T-cell (primary cell): ENCODE measurements at regions not wholly inside any gene's neighbourhood (a gene's known extent, or its start where the extent isn't known, plus 50 kb on each side); places are given as distances from the start of the nearest gene placed in this dataset.

ENCODE experiments used
- ATAC-seq, 4 experiments: fragments of 200-7000 bp in 3 of 4; fragments of 150-1000 bp in 1 of 4; cut with Tn5 transposase; replicated peaks in 1 of 4; 1 replicate in 3 of 4; 2 replicates in 1 of 4; pipeline ENCODE4 v1.10.0; 2021; ENCODE audit warnings: moderate library complexity in 3 of 4, mild to moderate bottlenecking in 2 of 4, moderate number of reproducible peaks in 1 of 4
- CTCF ChIA-PET, 2 donors: fragments of 300-600 bp; sonication (Branson Sonifier 250); formaldehyde crosslinking; loops; one replicate each; lab custom pipeline; 2022; ENCODE audit warnings: antibody characterized with exemption in 2 of 2; lab: Charles Lee
- POLR2A ChIA-PET, 2 donors: fragments of 300-600 bp; sonication (Branson Sonifier 250); formaldehyde crosslinking; loops; one replicate each; lab custom pipeline; 2022; ENCODE audit warnings: antibody characterized with exemption in 2 of 2; lab: Charles Lee
- DNase-seq, 35 experiments: peaks; one replicate each; pipeline versions ENCODE4 v3.0.0 to v3.0.0-alpha.2; 2013 to 2023
- H3K27ac ChIP-seq: one replicate; pipeline ENCODE4 v1.5.1; 2013; ENCODE audit warnings: low read length
- H3K27me3 ChIP-seq, 2 experiments: replicated peaks in 1 of 2; 1 replicate in 1 of 2; 2 replicates in 1 of 2; pipeline versions ENCODE4 v1.6.1 to v1.7.0; 2013; ENCODE audit warnings: low read length in 1 of 2, mixed read lengths in 1 of 2; ENCODE audit not compliant: control insufficient read depth in 2 of 2, insufficient read depth in 2 of 2; ENCODE audit errors: extremely low read depth in 1 of 2
- H3K36me3 ChIP-seq, 2 donors: 1 replicate in 1 of 2; 2 replicates in 1 of 2; pipeline versions ENCODE4 v1.6.1 to v1.7.0; 2013; ENCODE audit warnings: low read length in 1 of 2; ENCODE audit not compliant: control insufficient read depth in 2 of 2, insufficient read depth in 1 of 2; ENCODE audit errors: extremely low read depth in 1 of 2
- H3K4me1 ChIP-seq, 2 experiments: 1 replicate in 1 of 2; 2 replicates in 1 of 2; pipeline versions ENCODE4 v1.6.1 to v1.7.0; 2013; ENCODE audit warnings: low read length in 2 of 2, mixed read lengths in 1 of 2; ENCODE audit not compliant: insufficient read depth in 2 of 2, control insufficient read depth in 1 of 2; ENCODE audit errors: extremely low read depth in 1 of 2
- H3K4me3 ChIP-seq, 2 donors: 1 replicate in 1 of 2; 2 replicates in 1 of 2; pipeline versions ENCODE4 v1.5.1 to v1.7.0; 2013; ENCODE audit warnings: mild to moderate bottlenecking in 2 of 2, low read length in 1 of 2, moderate library complexity in 1 of 2; ENCODE audit not compliant: control insufficient read depth in 1 of 2; ENCODE audit errors: extremely low read depth in 1 of 2
- H3K9me3 ChIP-seq: 2 replicates; pipeline ENCODE4 v1.7.0; 2013
- H3K27ac Mint-ChIP-seq, 2 donors: one replicate each; pipeline ENCODE4 v1.8.0; 2020 to 2021; ENCODE audit warnings: mild to moderate bottlenecking in 2 of 2, mixed read lengths in 2 of 2
- H3K27me3 Mint-ChIP-seq, 2 donors: one replicate each; pipeline ENCODE4 v1.8.0; 2021 to 2022; ENCODE audit warnings: mixed read lengths in 2 of 2
- H3K36me3 Mint-ChIP-seq: one replicate; pipeline ENCODE4 v1.8.0; 2021; ENCODE audit warnings: mixed read lengths
- H3K4me1 Mint-ChIP-seq, 3 donors: one replicate each; pipeline ENCODE4 v1.8.0; 2020 to 2022; ENCODE audit warnings: mixed read lengths in 3 of 3, mild to moderate bottlenecking in 1 of 3
- H3K4me3 Mint-ChIP-seq, 3 donors: one replicate each; pipeline ENCODE4 v1.8.0; 2020 to 2022; ENCODE audit warnings: mild to moderate bottlenecking in 3 of 3, mixed read lengths in 3 of 3, moderate library complexity in 3 of 3
- H3K9me3 Mint-ChIP-seq, 3 donors: one replicate each; pipeline ENCODE4 v1.8.0; 2020 to 2022; ENCODE audit warnings: mixed read lengths in 3 of 3
- WGBS: methylation state at CpG from one replicate; pipeline ENCODE4 v1.1.5; 2013; ENCODE audit warnings: missing lambda C conversion rate; ENCODE audit not compliant: insufficient coverage; 5-methylcytosine and 5-hydroxymethylcytosine counted together

DNA sequence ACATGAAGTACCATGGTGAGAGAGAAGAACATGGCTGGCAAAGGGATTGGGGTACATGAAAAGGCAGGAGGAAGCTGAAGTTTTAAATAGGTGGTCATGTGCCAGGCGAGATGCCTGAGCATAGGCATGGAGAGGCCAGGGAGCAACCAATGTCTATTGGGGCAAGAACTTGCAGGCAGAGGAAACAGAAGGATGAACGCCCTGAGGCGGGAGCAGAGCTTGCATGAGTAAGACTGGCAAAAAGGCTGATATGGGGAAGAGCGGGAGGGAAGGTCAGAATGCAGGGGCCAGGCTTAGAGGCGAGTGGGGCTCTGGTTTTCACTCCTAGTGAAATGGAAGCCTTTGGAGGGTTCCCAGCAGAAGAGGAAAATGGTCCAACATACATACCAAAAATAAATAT is 52.5 kb upstream of the VSTM5 start:
- DNase-seq = no peak
- no peak overlapping the region for H3K27ac ChIP-seq
- no peaks in the 10 kb centered on the region for H3K36me3 ChIP-seq
- Mint-ChIP-seq H3K36me3 (no peaks in the 10 kb centered on the region), H3K27me3 (peaks cover 14 to 31% of the 10 kb centered on the region in 2 donors), H3K9me3 (no peaks in the 10 kb centered on the region), H3K4me1 (no peaks in the 10 kb centered on the region), H3K4me3 (no peak overlapping the region), H3K27ac (no peak overlapping the region)
- no peaks in the 10 kb centered on the region for H3K9me3 ChIP-seq
- CTCF ChIA-PET = interaction anchor here in 1 of 2 donors (0.6 kb wide), 1 partner anchor 672 kb away, joined by 4 read pairs; no protein-coding TSS in a partner anchor
- WGBS = 60% methylated on average over 2 of the region's 5 CpGs
- no peaks in the 10 kb centered on the region for H3K4me1 ChIP-seq
- peaks cover 0 to 9% of the 10 kb centered on the region in 2 experiments for H3K27me3 ChIP-seq
- no peak overlapping the region for H3K4me3 ChIP-seq
- ATAC-seq = no peak
- POLR2A ChIA-PET = no interaction called here

DNA sequence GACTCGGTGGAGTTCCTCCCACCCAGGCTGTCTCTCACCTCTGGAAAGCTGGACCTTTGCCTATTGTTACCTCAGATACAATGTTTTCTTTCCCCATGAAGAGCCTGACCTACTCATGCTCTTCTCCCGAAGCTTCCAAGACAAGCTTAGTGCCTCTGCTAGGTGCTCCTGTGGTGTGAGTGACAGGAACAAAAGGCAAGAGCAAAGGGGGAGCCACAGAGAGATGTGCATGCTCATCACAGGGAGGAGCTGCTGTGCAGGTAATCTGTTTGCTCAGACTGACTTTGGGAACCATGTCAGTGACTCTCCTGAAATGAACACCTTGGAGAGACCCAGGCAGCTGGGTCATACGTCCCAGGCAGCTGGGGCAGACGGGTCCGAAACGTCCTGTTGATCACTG is 53.6 kb upstream of the VSTM5 start:
- H3K27me3 ChIP-seq = peaks cover 0 to 9% of the 10 kb centered on the region in 2 experiments
- ChIA-PET POLR2A (no interaction called here), CTCF (no interaction called here)
- H3K27ac Mint-ChIP-seq = no peak overlapping the region
- DNase-seq (no peak), ATAC-seq (no peak)
- no peaks in the 10 kb centered on the region for H3K4me1 Mint-ChIP-seq
- H3K27me3 Mint-ChIP-seq = peaks cover 12 to 20% of the 10 kb centered on the region in 2 donors
- no peak overlapping the region for H3K4me3 ChIP-seq
- H3K36me3 ChIP-seq = no peaks in the 10 kb centered on the region
- no peaks in the 10 kb centered on the region for H3K4me1 ChIP-seq
- no peaks in the 10 kb centered on the region for H3K9me3 Mint-ChIP-seq
- H3K27ac ChIP-seq = no peak overlapping the region
- 0% methylated on average over 1 of the region's 6 CpGs for WGBS
- H3K9me3 ChIP-seq = no peaks in the 10 kb centered on the region
- no peak overlapping the region for H3K4me3 Mint-ChIP-seq
- no peaks in the 10 kb centered on the region for H3K36me3 Mint-ChIP-seq

- no peak overlapping the region for H3K27ac Mint-ChIP-seq
- H3K9me3 Mint-ChIP-seq = no peaks in the 10 kb centered on the region
- no peaks in the 10 kb centered on the region for H3K36me3 Mint-ChIP-seq
- H3K4me1 Mint-ChIP-seq = no peaks in the 10 kb centered on the region
- no peak overlapping the region for H3K4me3 ChIP-seq
- ChIA-PET CTCF (no interaction called here), POLR2A (no interaction called here)
- H3K27me3 Mint-ChIP-seq = peaks cover 11 to 19% of the 10 kb centered on the region in 2 donors
- H3K36me3 ChIP-seq = no peaks in the 10 kb centered on the region
- H3K4me1 ChIP-seq = no peaks in the 10 kb centered on the region
- no peaks in the 10 kb centered on the region for H3K9me3 ChIP-seq
- WGBS = no CpG with 5 or more reads among the region's 2 CpGs
- H3K27ac ChIP-seq = no peak overlapping the region
- DNase-seq = no peak
- H3K4me3 Mint-ChIP-seq = no peak overlapping the region
- no peak for ATAC-seq
- peaks cover 0 to 9% of the 10 kb centered on the region in 2 experiments for H3K27me3 ChIP-seq
Measured at GRCh38 chr11:93904716-93905115, 54.3 kb upstream of the VSTM5 start.

DNA sequence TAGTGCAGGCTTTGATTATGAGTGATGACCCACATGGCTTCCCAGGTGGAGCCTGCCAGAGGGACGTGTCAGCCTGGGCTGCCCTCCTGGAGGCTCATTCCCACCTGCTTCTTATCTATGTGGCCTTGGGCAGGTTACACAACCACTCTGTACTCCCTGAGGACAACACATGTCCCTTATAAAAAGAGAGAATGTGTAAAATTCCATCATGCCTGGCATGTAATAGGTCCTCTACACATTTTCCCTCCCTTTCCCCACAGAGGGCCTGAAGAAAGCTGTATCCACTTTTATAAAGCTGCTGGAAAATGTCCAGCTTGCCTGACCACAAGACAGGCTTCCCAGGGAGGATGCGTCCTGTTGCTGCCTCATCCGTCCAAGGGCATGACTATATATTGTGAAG is 55.0 kb upstream of the VSTM5 start:
- Histone ChIP-seq H3K27ac (no peak overlapping the region), H3K9me3 (no peaks in the 10 kb centered on the region), H3K4me3 (no peak overlapping the region), H3K27me3 (peaks cover 0 to 9% of the 10 kb centered on the region in 2 experiments), H3K36me3 (no peaks in the 10 kb centered on the region), H3K4me1 (no peaks in the 10 kb centered on the region)
- POLR2A ChIA-PET = no interaction called here
- Mint-ChIP-seq H3K27ac (no peak overlapping the region), H3K9me3 (no peaks in the 10 kb centered on the region), H3K27me3 (peaks cover 10 to 19% of the 10 kb centered on the region in 2 donors), H3K4me3 (no peak overlapping the region), H3K36me3 (no peaks in the 10 kb centered on the region), H3K4me1 (no peaks in the 10 kb centered on the region)
- no CpG with 5 or more reads among the region's 3 CpGs for WGBS
- DNase-seq (no peak), ATAC-seq (no peak)
- CTCF ChIA-PET = no interaction called here

GRCh38 chr11:93906486-93906885 is 56.1 kb upstream of the VSTM5 start:
- Mint-ChIP-seq H3K9me3 (no peaks in the 10 kb centered on the region), H3K4me1 (no peaks in the 10 kb centered on the region), H3K27me3 (peaks cover 8 to 19% of the 10 kb centered on the region in 2 donors), H3K4me3 (no peak overlapping the region), H3K36me3 (no peaks in the 10 kb centered on the region), H3K27ac (no peak overlapping the region)
- ChIA-PET CTCF (no interaction called here), POLR2A (no interaction called here)
- DNase-seq (no peak), ATAC-seq (no peak)
- no peak overlapping the region for H3K27ac ChIP-seq
- H3K27me3 ChIP-seq = peaks cover 0 to 9% of the 10 kb centered on the region in 2 experiments
- H3K36me3 ChIP-seq = no peaks in the 10 kb centered on the region
- H3K4me1 ChIP-seq = no peaks in the 10 kb centered on the region
- H3K9me3 ChIP-seq = no peaks in the 10 kb centered on the region
- WGBS = no CpG with 5 or more reads among the region's 2 CpGs
- no peak overlapping the region for H3K4me3 ChIP-seq

- Mint-ChIP-seq H3K4me3 (no peak overlapping the region), H3K36me3 (no peaks in the 10 kb centered on the region), H3K4me1 (no peaks in the 10 kb centered on the region), H3K27me3 (peaks cover 5 to 14% of the 10 kb centered on the region in 2 donors), H3K9me3 (no peaks in the 10 kb centered on the region), H3K27ac (no peak overlapping the region)
- ChIA-PET POLR2A (no interaction called here), CTCF (no interaction called here)
- ATAC-seq (no peak), DNase-seq (no peak)
- H3K4me1 ChIP-seq = no peaks in the 10 kb centered on the region
- H3K36me3 ChIP-seq = no peaks in the 10 kb centered on the region
- WGBS = 38% methylated on average over 1 of the region's 1 CpG
- no peak overlapping the region for H3K4me3 ChIP-seq
- no peak overlapping the region for H3K27ac ChIP-seq
- peaks cover 0 to 8% of the 10 kb centered on the region in 2 experiments for H3K27me3 ChIP-seq
- H3K9me3 ChIP-seq = no peaks in the 10 kb centered on the region
Measured at GRCh38 chr11:93907901-93908300, 57.5 kb upstream of the VSTM5 start.

- H3K27me3 ChIP-seq = peaks cover 0 to 4% of the 10 kb centered on the region in 2 experiments
- no peaks in the 10 kb centered on the region for H3K4me1 ChIP-seq
- H3K4me3 ChIP-seq = no peak overlapping the region
- no peak overlapping the region for H3K27ac Mint-ChIP-seq
- ATAC-seq = no peak
- H3K36me3 ChIP-seq = no peaks in the 10 kb centered on the region
- no peak overlapping the region for H3K4me3 Mint-ChIP-seq
- no peaks in the 10 kb centered on the region for H3K4me1 Mint-ChIP-seq
- 8% methylated on average over 2 of the region's 2 CpGs for whole genome bisulfite sequencing
- no peaks in the 10 kb centered on the region for H3K9me3 Mint-ChIP-seq
- peaks cover 3 to 11% of the 10 kb centered on the region in 2 donors for H3K27me3 Mint-ChIP-seq
- no peak overlapping the region for H3K27ac ChIP-seq
- H3K36me3 Mint-ChIP-seq = no peaks in the 10 kb centered on the region
- no peak for DNase-seq
- ChIA-PET POLR2A (no interaction called here), CTCF (no interaction called here)
- H3K9me3 ChIP-seq = no peaks in the 10 kb centered on the region
Measured at GRCh38 chr11:93908689-93909088, 58.3 kb upstream of the VSTM5 start.
